ENCODE measurements at regions not wholly inside any gene's neighbourhood (a gene's known extent, or its start where the extent isn't known, plus 50 kb on each side); places are given as distances from the start of the nearest gene placed in this dataset.

- no peaks in the 10 kb centered on the region for H3K27me3 Mint-ChIP-seq
- H3K27ac Mint-ChIP-seq: no peak overlapping the region
- DNase-seq: no peak
- no peak overlapping the region for H3K4me3 Mint-ChIP-seq
- peaks cover 9 to 10% of the 10 kb centered on the region in 2 donors for H3K9me3 Mint-ChIP-seq
- ATAC-seq: no peak
- no peaks in the 10 kb centered on the region for H3K4me1 Mint-ChIP-seq
Measured at GRCh38 chr20:6232436-6232835, 109.6 kb upstream of the FERMT1 start.

- DNase-seq (no peak), ATAC-seq (no peak)
- peaks cover 9 to 10% of the 10 kb centered on the region in 2 donors for H3K9me3 Mint-ChIP-seq
- no peaks in the 10 kb centered on the region for H3K27me3 Mint-ChIP-seq
- H3K4me3 Mint-ChIP-seq: no peak overlapping the region
- H3K4me1 Mint-ChIP-seq: no peaks in the 10 kb centered on the region
- no peak overlapping the region for H3K27ac Mint-ChIP-seq
Measured at GRCh38 chr20:6231556-6231955, 108.7 kb upstream of the FERMT1 start.

- ATAC-seq (no peak), DNase-seq (no peak)
- no peaks in the 10 kb centered on the region for H3K4me1 Mint-ChIP-seq
- H3K27ac Mint-ChIP-seq: no peak overlapping the region
- no peak overlapping the region for H3K4me3 Mint-ChIP-seq
- H3K27me3 Mint-ChIP-seq: no peaks in the 10 kb centered on the region
- H3K9me3 Mint-ChIP-seq: peaks cover 6 to 13% of the 10 kb centered on the region in 2 donors
Measured at GRCh38 chr20:6228302-6228843, 105.5 kb upstream of the FERMT1 start.

- Mint-ChIP-seq H3K27me3 (no peaks in the 10 kb centered on the region), H3K4me1 (no peaks in the 10 kb centered on the region), H3K4me3 (no peak overlapping the region), H3K9me3 (no peaks in the 10 kb centered on the region), H3K27ac (no peak overlapping the region)
- ATAC-seq (no peak), DNase-seq (no peak)
Measured at GRCh38 chr20:6213311-6213710, 90.5 kb upstream of the FERMT1 start.

GRCh38 chr20:6212903-6213302, 90.1 kb upstream of the FERMT1 start:
- no peak overlapping the region for H3K27ac Mint-ChIP-seq
- no peak for DNase-seq
- H3K27me3 Mint-ChIP-seq: peaks cover 1% of the 10 kb centered on the region
- H3K9me3 Mint-ChIP-seq: peaks cover 0 to 1% of the 10 kb centered on the region in 2 donors
- H3K4me1 Mint-ChIP-seq: no peaks in the 10 kb centered on the region
- no peak for ATAC-seq
- no peak overlapping the region for H3K4me3 Mint-ChIP-seq

- Mint-ChIP-seq H3K9me3 (peaks cover 7% of the 10 kb centered on the region in 2 donors), H3K27ac (no peak overlapping the region), H3K4me1 (no peaks in the 10 kb centered on the region), H3K27me3 (peaks cover 6% of the 10 kb centered on the region), H3K4me3 (no peak overlapping the region)
- no peak for ATAC-seq
- DNase-seq: no peak
Measured at GRCh38 chr20:6209093-6209492, 86.3 kb upstream of the FERMT1 start.

- DNase-seq: no peak
- Mint-ChIP-seq H3K27ac (no peak overlapping the region), H3K4me3 (no peak overlapping the region), H3K27me3 (no peaks in the 10 kb centered on the region), H3K9me3 (peaks cover 0 to 7% of the 10 kb centered on the region in 2 donors), H3K4me1 (no peaks in the 10 kb centered on the region)
- no peak for ATAC-seq
Measured at GRCh38 chr20:6200092-6200491, 77.3 kb upstream of the FERMT1 start.

GRCh38 chr20:6185268-6185667, 62.4 kb upstream of the FERMT1 start:
- Mint-ChIP-seq H3K4me1 (no peaks in the 10 kb centered on the region), H3K27ac (no peak overlapping the region), H3K4me3 (no peak overlapping the region), H3K9me3 (peaks cover 0 to 4% of the 10 kb centered on the region in 2 donors), H3K27me3 (peaks cover 19% of the 10 kb centered on the region)
- ATAC-seq (no peak), DNase-seq (no peak)

- ATAC-seq: no peak
- H3K4me1 Mint-ChIP-seq: no peaks in the 10 kb centered on the region
- DNase-seq: no peak
- H3K27me3 Mint-ChIP-seq: peaks cover 21% of the 10 kb centered on the region
- peaks cover 0 to 4% of the 10 kb centered on the region in 2 donors for H3K9me3 Mint-ChIP-seq
- no peak overlapping the region for H3K4me3 Mint-ChIP-seq
- no peak overlapping the region for H3K27ac Mint-ChIP-seq
Measured at GRCh38 chr20:6184086-6184485, 61.3 kb upstream of the FERMT1 start.

GRCh38 chr20:6180531-6180930, 57.7 kb upstream of the FERMT1 start:
- no peak for DNase-seq
- Mint-ChIP-seq H3K27ac (no peak overlapping the region), H3K4me1 (no peaks in the 10 kb centered on the region), H3K9me3 (no peaks in the 10 kb centered on the region), H3K27me3 (peaks cover 23% of the 10 kb centered on the region), H3K4me3 (no peak overlapping the region)
- ATAC-seq: no peak

GRCh38 chr20:6178537-6178936, 55.7 kb upstream of the FERMT1 start:
- Mint-ChIP-seq H3K4me3 (no peak overlapping the region), H3K4me1 (no peaks in the 10 kb centered on the region), H3K27ac (no peak overlapping the region), H3K9me3 (no peaks in the 10 kb centered on the region), H3K27me3 (peaks cover 19% of the 10 kb centered on the region)
- DNase-seq: no peak
- ATAC-seq: no peak

- peaks cover 0 to 11% of the 10 kb centered on the region in 2 donors for H3K9me3 Mint-ChIP-seq
- no peak overlapping the region for H3K4me3 Mint-ChIP-seq
- no peaks in the 10 kb centered on the region for H3K4me1 Mint-ChIP-seq
- ATAC-seq (no peak), DNase-seq (no peak)
- H3K27me3 Mint-ChIP-seq: peaks cover 11% of the 10 kb centered on the region
- H3K27ac Mint-ChIP-seq: no peak overlapping the region
Measured at GRCh38 chr20:6173481-6173880, 50.7 kb upstream of the FERMT1 start.

Data from stimulated activated naive CD8-positive, alpha-beta T cell treated with anti-CD3 and anti-CD28 coated beads, Interleukin-15, amount 100 ng/mL, for 72 hours (primary cell).